NCI-H1436 treated with DMSO at 0.1 percent for 48 hours (cell line): ENCODE measurements at regions not wholly inside any gene's neighbourhood (a gene's known extent, or its start where the extent isn't known, plus 50 kb on each side); places are given as distances from the start of the nearest gene placed in this dataset.

ENCODE experiments used
- DNase-seq: peaks from one replicate; lab custom pipeline; 2025; lab: John Stamatoyannopoulos, UW

DNA sequence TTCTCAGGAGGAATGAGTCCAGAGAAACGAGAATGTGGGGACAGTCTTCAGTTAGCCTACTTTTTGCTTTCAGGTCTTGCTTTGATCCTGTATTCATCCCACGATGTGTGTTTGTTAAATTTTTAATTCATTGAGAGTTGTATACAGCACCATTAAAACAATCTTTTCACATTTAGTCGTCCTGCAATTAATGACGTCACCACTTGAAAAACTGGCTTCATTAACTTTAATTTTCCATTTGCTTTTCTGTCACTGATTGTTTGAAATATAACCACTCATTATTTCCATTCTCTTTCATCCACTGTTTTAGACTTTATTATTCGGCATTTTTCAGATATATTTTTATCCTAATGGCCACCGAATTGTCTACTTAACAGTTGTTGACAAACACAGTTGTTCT, 146.9 kb downstream of the TFEC start:
- DNase-seq = no peak

DNA sequence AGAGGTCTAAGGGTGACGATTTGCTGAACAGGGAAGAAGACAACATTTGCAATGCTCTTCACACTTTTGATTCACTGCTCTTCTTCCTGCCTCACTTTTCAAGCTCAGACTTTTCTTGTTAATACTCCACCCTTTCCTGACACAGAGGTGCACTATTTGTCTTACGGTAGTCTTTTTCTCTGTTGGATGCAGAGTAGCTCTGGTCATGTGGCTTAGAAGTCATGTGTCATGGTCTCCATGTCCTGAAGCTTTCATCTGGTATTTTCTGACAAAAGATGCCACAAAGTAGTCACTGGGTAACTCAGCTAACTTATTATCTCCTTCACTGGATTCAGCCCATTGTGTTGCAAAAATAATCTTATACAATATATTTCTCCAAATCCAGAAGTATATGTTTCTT, 149.1 kb downstream of the TFEC start:
- DNase-seq = no peak

GRCh38 chr7:115879171-115879570, 151.4 kb downstream of the TFEC start:
- no peak for DNase-seq

DNA sequence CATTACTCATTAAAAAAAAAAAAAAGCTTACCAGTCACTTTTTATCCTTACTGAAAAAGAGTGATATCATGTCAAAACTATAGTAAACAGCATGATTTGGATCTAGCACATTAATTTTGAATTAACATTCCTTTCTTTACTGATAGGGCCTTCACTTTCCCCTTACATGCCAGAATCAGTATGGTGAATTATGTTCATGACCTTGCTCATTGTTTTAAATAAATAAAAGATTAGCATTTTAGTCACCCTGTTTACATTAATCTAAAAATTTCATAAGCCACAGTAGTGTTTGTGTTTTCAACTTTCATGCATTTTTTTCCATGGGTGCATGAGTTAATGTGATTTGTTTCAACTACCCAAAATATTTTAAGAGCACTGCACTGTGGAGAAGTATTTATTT, 160.8 kb downstream of the TFEC start:
- DNase-seq = no peak

- no peak for DNase-seq
Measured at GRCh38 chr7:115869190-115869589, 161.4 kb downstream of the TFEC start.

GRCh38 chr7:115868369-115868768, 162.2 kb downstream of the TFEC start:
- no peak for DNase-seq

DNA sequence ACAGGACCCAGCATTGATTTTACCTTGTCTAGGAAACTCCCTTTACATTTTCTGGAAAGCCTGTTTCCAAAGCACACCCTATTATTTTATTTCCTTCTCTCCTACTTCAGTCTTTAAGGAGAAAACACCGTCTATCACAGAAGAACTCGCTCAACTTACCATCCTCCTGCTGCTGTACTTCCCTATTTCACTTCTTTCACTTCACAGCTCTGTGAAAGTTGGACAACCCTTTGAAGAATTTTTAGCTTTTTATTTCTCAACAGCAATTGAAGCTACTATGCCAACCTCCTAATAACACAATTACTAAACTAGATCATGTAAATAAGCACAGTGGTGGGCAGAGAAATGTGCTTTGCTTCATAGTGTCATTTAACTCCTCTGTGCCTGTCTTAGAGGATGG, 166.5 kb downstream of the TFEC start:
- no peak for DNase-seq

- peak; percentile 6 for DNase-seq
Measured at GRCh38 chr7:115851291-115851690, 179.3 kb downstream of the TFEC start.

- DNase-seq = no peak
Measured at GRCh38 chr7:115850774-115851173, 179.8 kb downstream of the TFEC start.

DNA sequence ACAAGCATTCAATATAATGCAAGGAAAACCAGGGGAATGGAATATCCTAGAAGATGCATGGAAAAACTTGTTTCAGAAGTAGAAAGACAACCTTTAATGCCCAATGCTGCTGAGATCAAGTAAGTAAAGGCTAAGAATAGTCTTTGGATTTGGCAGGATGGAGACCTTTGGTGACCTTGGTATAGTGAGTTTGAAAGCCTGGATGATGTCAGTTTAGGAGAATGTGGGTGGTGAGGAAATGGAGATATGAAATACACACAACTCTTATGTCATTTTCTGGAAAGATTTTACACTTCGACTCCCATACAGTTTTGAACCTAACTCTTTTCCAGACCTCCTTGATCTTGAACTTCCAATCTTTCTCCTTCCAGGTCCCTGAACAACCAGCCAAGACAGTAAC, 185.7 kb downstream of the TFEC start:
- DNase-seq = no peak

GRCh38 chr7:115840702-115841101, 189.9 kb downstream of the TFEC start:
- no peak for DNase-seq

- DNase-seq = no peak
Measured at GRCh38 chr7:115838829-115839228, 191.7 kb downstream of the TFEC start.

GRCh38 chr7:115831371-115831770, 199.2 kb downstream of the TFEC start:
- DNase-seq = no peak

DNA sequence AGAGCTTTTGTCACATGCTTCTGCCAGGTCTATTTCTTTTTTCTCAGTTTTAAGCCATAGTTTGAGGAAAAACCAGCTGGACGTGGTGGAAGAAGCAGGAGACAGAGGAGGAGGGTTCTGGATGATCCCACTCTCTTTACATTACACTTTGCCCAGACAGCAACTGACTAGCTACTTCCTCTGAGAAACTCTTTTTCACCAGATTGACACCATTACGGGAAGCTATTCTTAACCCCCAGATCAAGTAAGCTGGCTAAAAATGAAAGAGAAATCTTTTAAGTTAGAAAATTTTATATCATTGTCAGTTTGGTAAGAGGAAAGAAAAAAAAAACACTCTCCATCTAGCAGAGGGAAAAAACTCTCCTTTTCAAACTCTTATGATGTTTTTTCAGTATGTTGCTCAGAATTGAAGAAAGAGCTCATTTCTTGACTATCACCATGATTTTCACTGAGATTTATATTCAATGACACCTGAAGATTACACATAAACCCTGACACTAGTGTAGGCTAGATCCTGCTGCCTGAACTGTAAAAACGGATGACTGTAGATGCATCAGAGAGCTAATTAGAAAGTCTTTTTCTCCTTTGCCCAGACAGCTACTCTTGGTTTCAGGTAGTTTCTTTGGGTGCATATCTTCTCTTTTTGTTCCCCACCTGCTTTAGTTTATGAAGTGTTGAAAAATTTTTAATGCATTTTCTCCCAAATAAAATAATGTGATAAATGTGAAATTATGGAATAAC, 203.1 kb downstream of the TFEC start:
- no peak for DNase-seq

DNA sequence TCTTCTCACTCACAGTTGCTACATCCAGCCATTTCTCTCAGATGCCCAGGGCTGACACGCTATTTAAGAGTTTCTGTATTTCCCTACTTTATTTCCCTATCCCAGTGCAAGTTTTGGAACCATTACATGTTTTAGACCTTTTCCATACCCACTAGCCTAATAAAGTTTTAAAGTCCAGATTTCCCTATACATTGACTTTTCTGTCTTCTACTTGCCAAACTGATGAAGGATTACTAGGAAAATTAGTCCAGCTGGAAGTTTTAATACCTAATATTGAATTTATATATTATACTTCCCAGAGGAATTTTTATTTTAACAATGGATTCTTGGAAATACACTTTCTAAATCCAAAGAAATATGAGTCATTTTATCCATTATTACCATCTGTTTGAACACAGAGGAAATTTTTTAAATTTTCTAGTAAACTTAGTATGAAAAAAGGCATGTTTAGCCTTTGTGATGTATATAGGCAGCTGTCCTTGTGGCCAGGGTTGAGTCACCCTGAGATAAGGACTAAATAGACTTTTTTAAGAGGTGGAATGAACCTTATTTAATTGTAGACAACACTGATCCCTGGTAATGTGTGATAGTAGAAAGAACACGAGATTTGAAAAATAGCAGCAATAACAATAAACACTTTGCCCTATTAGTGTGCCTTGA, 205.0 kb downstream of the TFEC start:
- DNase-seq = no peak

- DNase-seq = no peak
Measured at GRCh38 chr7:115822801-115823200, 207.8 kb downstream of the TFEC start.

- no peak for DNase-seq
Measured at GRCh38 chr7:115822380-115822779, 208.2 kb downstream of the TFEC start.

- no peak for DNase-seq
Measured at GRCh38 chr7:115816318-115816974, 214.1 kb downstream of the TFEC start.

DNA sequence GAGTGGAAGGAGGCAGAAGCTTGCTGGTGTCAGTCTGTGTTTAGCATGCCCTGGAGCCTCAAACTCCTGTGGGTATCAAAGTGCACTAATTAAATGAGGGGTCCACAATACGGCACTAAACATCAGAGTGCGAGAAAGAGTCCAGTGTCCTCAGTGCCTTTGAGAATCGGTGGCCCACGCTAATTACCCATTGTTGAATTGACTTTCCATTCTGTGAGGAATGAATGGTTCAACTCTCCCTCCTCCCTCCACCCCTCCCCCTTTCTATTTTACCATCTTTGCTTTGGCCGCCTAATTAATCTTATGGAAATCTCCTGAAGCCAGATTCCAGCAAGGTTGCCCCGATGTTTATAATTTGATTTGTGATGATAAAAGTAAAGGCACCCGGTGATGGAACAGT, 217.8 kb downstream of the TFEC start:
- no peak for DNase-seq

GRCh38 chr7:115805458-115805857, 225.1 kb downstream of the TFEC start:
- no peak for DNase-seq

DNA sequence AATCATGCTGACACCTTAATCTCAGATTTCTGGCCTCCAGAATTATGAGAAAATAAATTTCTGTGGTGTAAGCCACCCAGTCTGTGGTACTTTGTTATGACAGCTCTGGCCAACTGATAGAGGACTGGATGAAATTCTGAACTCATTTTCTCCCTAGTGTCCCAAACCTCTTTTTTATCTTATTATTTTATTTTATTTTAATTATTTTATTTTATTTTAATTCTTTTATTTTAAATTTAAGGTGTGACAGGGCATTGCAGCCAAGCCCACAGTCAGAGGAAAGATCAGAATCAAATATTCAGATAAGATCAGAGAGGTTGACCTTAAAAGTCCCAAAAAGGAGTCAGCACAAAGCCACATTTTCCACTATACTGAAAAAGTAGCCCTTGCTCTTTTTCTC, 228.1 kb downstream of the TFEC start:
- DNase-seq = no peak

DNA sequence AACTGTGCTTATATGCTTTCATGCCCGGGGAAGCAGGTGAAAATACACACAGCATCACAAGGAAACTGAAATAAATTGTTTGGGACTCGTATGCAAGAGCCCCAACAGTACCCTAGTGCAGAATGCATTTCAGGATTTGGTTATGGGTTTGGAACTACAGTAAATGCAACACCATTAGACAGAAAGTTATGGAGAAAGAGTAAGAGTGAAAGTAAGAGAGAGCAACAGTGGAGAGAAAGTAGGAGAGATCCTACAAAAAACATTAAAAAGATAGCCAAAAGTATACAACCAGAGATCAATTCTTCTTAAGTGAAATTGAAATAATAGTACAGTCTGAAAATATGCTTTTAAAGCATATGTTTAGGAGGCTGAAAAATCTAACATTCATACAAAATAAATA, 231.1 kb downstream of the TFEC start:
- no peak for DNase-seq

GRCh38 chr7:115793958-115794702, 236.4 kb downstream of the TFEC start:
- DNase-seq = no peak
